K562 (cell line): ENCODE measurements at regions not wholly inside any gene's neighbourhood (a gene's known extent, or its start where the extent isn't known, plus 50 kb on each side); places are given as distances from the start of the nearest gene placed in this dataset.

Source experiments
- ATAC-seq: fragments of 200-7000 bp; cut with Tn5 transposase; 3 replicates; pipeline ENCODE4 v1.9.1; 2020; ENCODE audit warnings: moderate library complexity
- BruUV-seq: library from RNA; stranded (reverse); fragments of 400-500 nt; replicated peaks from 2 replicates; lab custom pipeline; 2021; lab: Mats Ljungman, UMichigan
- CTCF ChIA-PET: fragments of 300-600 bp; formaldehyde crosslinking; extraction: SDS; loops from one replicate; lab custom pipeline; 2021; ENCODE audit warnings: low intra/inter-chr PET ratio; lab: Yijun Ruan, JAX
- POLR2A ChIA-PET: fragments of 300-600, 350-650 bp; sonication (Branson Sonifier 250); formaldehyde crosslinking; extraction: SDS; loops from one replicate; lab custom pipeline; 2021; ENCODE audit warnings: antibody characterized with exemption, inconsistent platforms; lab: Yijun Ruan, JAX
- DNase-seq, 4 experiments: peaks; one replicate each; pipeline versions ENCODE4 v3.0.0 to v3.0.0-alpha.2; 2011 to 2018; ENCODE audit warnings: low spot score in 3 of 4, mixed read lengths in 3 of 4; ENCODE audit errors: extremely low read depth in 1 of 4
- FAIRE-seq: peaks from 2 replicates; lab custom pipeline; 2011; peaks lifted over from hg19 to GRCh38; lab: Jason Lieb, UNC
- H2AFZ ChIP-seq: 2 replicates; pipeline ENCODE4 v1.6.0; 2011; ENCODE audit warnings: low read depth, low read length, control low read depth, inconsistent platforms
- H3K27ac ChIP-seq: fragments of 200-600 bp; 3 replicates; pipeline ENCODE4 v1.8.0; 2011; ENCODE audit warnings: low read depth, mild to moderate bottlenecking, control low read depth, inconsistent platforms, low read length, moderate library complexity, mixed read lengths; ENCODE audit errors: extremely low read depth
- H3K27me3 ChIP-seq, 2 experiments: fragments of 300-600 bp in 1 of 2; 2 replicates in 1 of 2; 3 replicates in 1 of 2; pipeline versions ENCODE4 v1.6.0 to v1.8.0; 2011; ENCODE audit warnings: inconsistent platforms in 2 of 2, low read length in 2 of 2, mild to moderate bottlenecking in 1 of 2, mixed read lengths in 1 of 2, moderate library complexity in 1 of 2; ENCODE audit not compliant: control insufficient read depth in 2 of 2, insufficient read depth in 2 of 2
- H3K36me3 ChIP-seq: fragments of 300-600 bp; 3 replicates; pipeline ENCODE4 v1.8.0; 2011; ENCODE audit warnings: mild to moderate bottlenecking, low read length, inconsistent platforms; ENCODE audit not compliant: control insufficient read depth, insufficient read depth
- H3K4me1 ChIP-seq, 2 experiments: fragments of 200-600 bp in 1 of 2; replicated peaks in 1 of 2; 2 replicates in 1 of 2; 3 replicates in 1 of 2; pipeline versions ENCODE4 v1.5.1 to v1.8.0; 2011; ENCODE audit warnings: inconsistent platforms in 2 of 2, low read length in 2 of 2, mild to moderate bottlenecking in 1 of 2, mixed read lengths in 1 of 2, moderate library complexity in 1 of 2; ENCODE audit not compliant: control insufficient read depth in 2 of 2, insufficient read depth in 2 of 2
- H3K4me2 ChIP-seq: 2 replicates; pipeline ENCODE4 v1.6.1; 2011; ENCODE audit warnings: low read length, control low read depth, inconsistent platforms, mixed read lengths; ENCODE audit not compliant: insufficient read depth
- H3K4me3 ChIP-seq: fragments of 200-600 bp; sonication (generic), shearing (Covaris generic); 2 replicates; pipeline ENCODE4 v1.5.1; 2016; ENCODE audit warnings: control low read depth, inconsistent platforms
- H3K79me2 ChIP-seq: fragments of 200-600 bp; 3 replicates; pipeline ENCODE4 v1.8.0; 2011; ENCODE audit warnings: low read length, inconsistent platforms; ENCODE audit not compliant: control insufficient read depth, insufficient read depth
- H3K9ac ChIP-seq, 2 experiments: 2 replicates each; pipeline versions ENCODE4 v1.6.0 to v1.6.1; 2011; ENCODE audit warnings: low read depth in 2 of 2, low read length in 2 of 2, control low read depth in 1 of 2, inconsistent platforms in 1 of 2, mild to moderate bottlenecking in 1 of 2, mixed read lengths in 1 of 2; ENCODE audit not compliant: insufficient read depth in 1 of 2
- H3K9me1 ChIP-seq: one replicate; pipeline ENCODE4 v1.6.0; 2011; ENCODE audit warnings: inconsistent platforms, mild to moderate bottlenecking, low read length, moderate library complexity; ENCODE audit not compliant: control insufficient read depth, insufficient read depth
- H3K9me3 ChIP-seq: replicated peaks from 2 replicates; pipeline ENCODE4 v1.5.1; 2011; ENCODE audit warnings: low read depth, low read length, inconsistent platforms; ENCODE audit not compliant: control insufficient read depth, insufficient read depth
- H4K20me1 ChIP-seq: replicated peaks from 2 replicates; pipeline ENCODE4 v1.6.1; 2011; ENCODE audit warnings: low read length, inconsistent platforms, mixed read lengths; ENCODE audit not compliant: control insufficient read depth, insufficient read depth
- ARID2 ChIP-seq: fragments of 450-650 bp; IDR thresholded peaks from 2 replicates; pipeline ENCODE4 v1.6.1; 2017; ENCODE audit warnings: antibody characterized with exemption, mild to moderate bottlenecking
- DACH1 ChIP-seq: fragments of 450-650 bp; IDR thresholded peaks from 2 replicates; pipeline ENCODE4 v1.6.1; 2018; ENCODE audit not compliant: partially characterized antibody
- FOXA3 ChIP-seq, 2 experiments: fragments of 450-650 bp in 1 of 2; sonication (generic) in 1 of 2; formaldehyde crosslinking; IDR thresholded peaks in 1 of 2; conservative IDR thresholded peaks in 1 of 2; 2 replicates each; pipeline versions ENCODE4 v1.4.0 to v1.8.0; 2020 to 2022; ENCODE audit warnings: mild to moderate bottlenecking in 2 of 2, missing genetic modification reagents in 1 of 2
- FOXJ2 ChIP-seq: fragments of 200-800 bp; sonication (Bioruptor generic); IDR thresholded peaks from 2 replicates; pipeline ENCODE4 v1.6.1; 2016; ENCODE audit warnings: missing genetic modification characterization, missing compliant biosample characterization
- MYNN ChIP-seq, 2 experiments: sonication (generic); formaldehyde crosslinking in 1 of 2; IDR thresholded peaks; 2 replicates each; pipeline versions ENCODE4 v1.5.0 to v1.6.1; 2016 to 2020; ENCODE audit warnings: antibody characterized with exemption in 1 of 2, missing genetic modification reagents in 1 of 2
- PHF20 ChIP-seq: fragments of 450-650 bp; IDR thresholded peaks from 2 replicates; pipeline ENCODE4 v1.6.1; 2018; ENCODE audit not compliant: partially characterized antibody
- SMAD2 ChIP-seq: fragments of 150-350 bp; IDR thresholded peaks from 2 replicates; pipeline ENCODE4 v1.6.1; 2014; ENCODE audit warnings: low read depth, mild to moderate bottlenecking, low read length
- TBL1XR1 ChIP-seq, 2 experiments: IDR thresholded peaks; 2 replicates each; pipeline ENCODE4 v1.6.1; 2012; ENCODE audit warnings: improper control_type of control experiment in 2 of 2, low read length in 2 of 2, mild to moderate bottlenecking in 1 of 2
- ZNF212 ChIP-seq: fragments of 450-650 bp; formaldehyde crosslinking; IDR thresholded peaks from 2 replicates; pipeline ENCODE4 v1.4.0; 2020; ENCODE audit warnings: mild to moderate bottlenecking
- ZNF408 ChIP-seq: fragments of 250-450 bp; sonication (Bioruptor Pico); IDR thresholded peaks from 2 replicates; pipeline ENCODE4 v1.4.0; 2020; ENCODE audit warnings: low read depth, mild to moderate bottlenecking, moderate library complexity
- ZNF696 ChIP-seq: fragments of 250-450 bp; sonication (Bioruptor Pico); conservative IDR thresholded peaks from 2 replicates; pipeline ENCODE4 v1.4.0; 2020; ENCODE audit warnings: mild to moderate bottlenecking, moderate library complexity
- WGBS: fragments of 100-300 bp; shearing (Covaris generic); methylation state at CpG from one replicate; pipeline ENCODE4 v1.1.6; 2016; ENCODE audit warnings: low coverage, mixed read lengths; ENCODE audit not compliant: insufficient coverage; ENCODE audit errors: missing lambda C conversion rate; 5-methylcytosine and 5-hydroxymethylcytosine counted together
- in situ Hi-C: fragments of 300-500 bp; cut with MboI; formaldehyde crosslinking; loops from 4 replicates; pipeline ENCODE4 v1.15.0; 2018; ENCODE audit warnings: inconsistent platforms, mixed read lengths
- intact Hi-C: fragments of 100-400 bp; cut with micrococcal nuclease; formaldehyde crosslinking; loops from 2 replicates; pipeline ENCODE4 v1.14.2; 2022
- TF ChIP-seq, protein P1 (sequence below): fragments of 250-450 bp; sonication (Bioruptor Pico); IDR thresholded peaks from 2 replicates; pipeline ENCODE4 v1.8.0; 2021; ENCODE audit warnings: mild to moderate bottlenecking, moderate library complexity

DNA sequence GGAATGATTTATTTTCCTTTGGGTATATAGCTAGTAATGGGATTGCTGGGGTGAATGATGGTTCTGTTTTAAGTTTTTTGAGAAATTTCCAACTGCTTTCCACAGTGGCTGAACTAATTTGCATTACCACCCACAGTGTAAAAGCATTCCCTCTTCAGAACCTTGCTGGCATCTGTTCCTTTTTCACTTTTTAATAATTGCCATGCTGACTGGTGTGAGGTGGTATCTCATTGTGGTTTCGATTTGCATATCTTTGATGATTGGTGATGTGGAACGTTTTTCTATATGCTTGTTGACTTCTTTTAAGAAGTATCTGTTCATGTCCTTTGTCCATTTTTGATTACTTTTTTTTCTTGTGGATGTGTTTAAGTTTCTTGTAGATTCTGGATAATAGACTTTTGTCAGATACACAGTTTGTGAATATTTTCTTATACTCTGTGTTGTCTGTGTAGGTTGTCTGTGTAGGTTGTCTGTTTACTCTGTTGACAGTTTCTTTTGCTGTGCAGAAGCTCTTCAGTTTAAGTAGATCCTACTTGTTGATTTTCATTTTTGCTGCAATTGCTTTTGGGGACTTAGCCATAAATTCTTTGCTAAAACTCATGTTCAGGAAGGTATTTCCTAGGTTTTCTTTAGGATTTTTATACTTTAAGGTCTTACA is 291.8 kb upstream of the DDI1 start:
- in situ Hi-C loops = no loop called here
- FAIRE-seq (no peak), ATAC-seq (no peak), DNase-seq (no peak)
- BruUV-seq = no TSS peak
- Histone ChIP-seq H3K27me3 (no peaks in the 10 kb centered on the region), H3K27ac (no peak overlapping the region), H3K9me3 (no peaks in the 10 kb centered on the region), H3K79me2 (no peaks in the 10 kb centered on the region), H4K20me1 (no peaks in the 10 kb centered on the region), H3K4me2 (no peak overlapping the region), H2AFZ (no peak overlapping the region), H3K36me3 (no peaks in the 10 kb centered on the region), H3K4me1 (no peaks in the 10 kb centered on the region), H3K9me1 (no peaks in the 10 kb centered on the region), H3K4me3 (no peak overlapping the region), H3K9ac (no peak overlapping the region)
- TF ChIP-seq TBL1XR1 (IDR thresholded peaks at IDR 0.05; ENCODE audit: low read length in 2 of 2) = no peak
- no peak for TF ChIP-seq ZNF408
- TF ChIP-seq FOXA3 (CRISPR knock-in tag; conservative IDR thresholded peaks at IDR 0.05 in 1 of 2, IDR thresholded peaks at IDR 0.05 in 1 of 2) = no peak
- no peak for TF ChIP-seq SMAD2
- TF ChIP-seq, protein P1, sequence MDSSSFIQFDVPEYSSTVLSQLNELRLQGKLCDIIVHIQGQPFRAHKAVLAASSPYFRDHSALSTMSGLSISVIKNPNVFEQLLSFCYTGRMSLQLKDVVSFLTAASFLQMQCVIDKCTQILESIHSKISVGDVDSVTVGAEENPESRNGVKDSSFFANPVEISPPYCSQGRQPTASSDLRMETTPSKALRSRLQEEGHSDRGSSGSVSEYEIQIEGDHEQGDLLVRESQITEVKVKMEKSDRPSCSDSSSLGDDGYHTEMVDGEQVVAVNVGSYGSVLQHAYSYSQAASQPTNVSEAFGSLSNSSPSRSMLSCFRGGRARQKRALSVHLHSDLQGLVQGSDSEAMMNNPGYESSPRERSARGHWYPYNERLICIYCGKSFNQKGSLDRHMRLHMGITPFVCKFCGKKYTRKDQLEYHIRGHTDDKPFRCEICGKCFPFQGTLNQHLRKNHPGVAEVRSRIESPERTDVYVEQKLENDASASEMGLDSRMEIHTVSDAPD = no peak
- TF ChIP-seq ZNF212 (CRISPR knock-in tag) = no peak
- TF ChIP-seq ARID2 = no peak
- TF ChIP-seq MYNN (IDR thresholded peaks at IDR 0.05) = no peak
- TF ChIP-seq MYNN (CRISPR knock-in tag; IDR thresholded peaks at IDR 0.05) = no peak
- no peak for TF ChIP-seq DACH1
- no peak for TF ChIP-seq PHF20
- no peak for TF ChIP-seq ZNF696
- TF ChIP-seq FOXJ2 (tag) = no peak
- ChIA-PET POLR2A (no interaction called here), CTCF (no interaction called here)
- WGBS = 0% methylated on average over 2 of the region's 2 CpGs
- intact Hi-C loops = no loop called here
